IPS-15b (cell line): ENCODE measurements at regions not wholly inside any gene's neighbourhood (a gene's known extent, or its start where the extent isn't known, plus 50 kb on each side); places are given as distances from the start of the nearest gene placed in this dataset.

ENCODE experiments used
- H3K27me3 ChIP-seq: one replicate; pipeline ENCODE4 v1.6.1; 2013; ENCODE audit warnings: low read length; ENCODE audit not compliant: control insufficient read depth, insufficient read depth
- H3K36me3 ChIP-seq: one replicate; pipeline ENCODE4 v1.6.1; 2013; ENCODE audit warnings: low read length; ENCODE audit not compliant: control insufficient read depth, insufficient read depth
- H3K4me1 ChIP-seq: one replicate; pipeline ENCODE4 v1.6.1; 2013; ENCODE audit warnings: mild to moderate bottlenecking, low read length; ENCODE audit not compliant: control insufficient read depth, insufficient read depth
- H3K4me3 ChIP-seq: one replicate; pipeline ENCODE4 v1.5.1; 2013; ENCODE audit warnings: low read depth, low read length
- H3K9ac ChIP-seq: one replicate; pipeline ENCODE4 v1.6.1; 2013; ENCODE audit warnings: low read depth, mild to moderate bottlenecking, low read length
- H3K9me3 ChIP-seq: one replicate; pipeline ENCODE4 v1.6.1; 2013; ENCODE audit warnings: mild to moderate bottlenecking, low read length; ENCODE audit not compliant: control insufficient read depth, insufficient read depth

DNA sequence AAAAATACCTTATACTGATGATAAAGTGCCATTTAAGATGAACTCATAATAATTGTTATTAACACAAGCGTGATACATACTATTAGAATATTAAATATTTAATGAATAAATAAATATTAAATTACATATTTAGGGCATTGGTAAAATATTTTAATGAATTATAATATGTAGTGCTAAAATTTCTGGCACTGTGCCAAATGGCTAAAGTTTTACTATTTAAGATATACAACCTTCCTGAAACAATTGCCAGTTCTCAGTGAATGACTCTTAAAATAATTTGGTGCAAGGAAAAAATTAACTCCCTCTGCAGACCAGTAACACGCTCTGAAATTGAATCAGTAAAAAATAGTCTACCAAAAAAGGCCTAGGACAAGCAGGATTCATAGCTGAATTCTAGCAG is 428.9 kb upstream of the ATXN7L3B start:
- H3K4me1 ChIP-seq, result no peaks in the 10 kb centered on the region
- H3K9ac ChIP-seq, result no peak overlapping the region
- no peak overlapping the region for H3K4me3 ChIP-seq
- no peaks in the 10 kb centered on the region for H3K36me3 ChIP-seq
- H3K27me3 ChIP-seq, result no peaks in the 10 kb centered on the region
- H3K9me3 ChIP-seq, result no peaks in the 10 kb centered on the region

DNA sequence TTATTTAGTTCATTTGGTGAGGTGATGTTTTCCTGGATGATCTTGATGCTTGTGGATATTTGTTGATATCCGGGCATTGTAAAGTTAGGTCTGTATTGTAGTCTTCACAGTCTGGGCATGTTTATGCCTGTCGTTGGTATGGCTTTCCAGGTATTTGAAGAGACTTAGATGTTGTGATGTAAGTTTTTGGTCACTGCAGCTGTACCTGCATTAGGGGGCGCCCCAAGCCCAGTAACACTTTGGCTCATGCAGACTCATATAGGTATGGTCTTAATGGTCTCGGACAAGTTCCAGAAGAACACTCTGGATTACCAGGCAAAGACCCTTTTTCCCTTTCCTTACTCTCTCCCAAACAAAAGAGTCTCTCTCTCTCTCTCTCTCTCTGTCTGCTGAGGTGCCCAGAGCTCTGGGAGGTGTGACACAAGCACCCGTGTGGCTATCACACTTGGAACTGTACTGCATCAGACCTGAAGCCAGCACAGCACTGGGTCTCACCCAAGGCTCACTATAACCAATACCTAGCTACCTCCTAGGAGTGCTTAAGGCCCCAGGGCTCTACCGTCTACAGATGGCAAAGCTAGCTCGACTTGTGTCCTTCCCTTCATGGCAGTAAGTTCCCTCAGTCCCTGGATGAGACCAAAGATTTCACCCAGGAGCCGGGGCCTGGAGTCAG is 425.8 kb upstream of the ATXN7L3B start:
- no peaks in the 10 kb centered on the region for H3K4me1 ChIP-seq
- H3K4me3 ChIP-seq, result no peak overlapping the region
- H3K9ac ChIP-seq, result no peak overlapping the region
- H3K27me3 ChIP-seq, result no peaks in the 10 kb centered on the region
- no peaks in the 10 kb centered on the region for H3K9me3 ChIP-seq
- H3K36me3 ChIP-seq, result no peaks in the 10 kb centered on the region

DNA sequence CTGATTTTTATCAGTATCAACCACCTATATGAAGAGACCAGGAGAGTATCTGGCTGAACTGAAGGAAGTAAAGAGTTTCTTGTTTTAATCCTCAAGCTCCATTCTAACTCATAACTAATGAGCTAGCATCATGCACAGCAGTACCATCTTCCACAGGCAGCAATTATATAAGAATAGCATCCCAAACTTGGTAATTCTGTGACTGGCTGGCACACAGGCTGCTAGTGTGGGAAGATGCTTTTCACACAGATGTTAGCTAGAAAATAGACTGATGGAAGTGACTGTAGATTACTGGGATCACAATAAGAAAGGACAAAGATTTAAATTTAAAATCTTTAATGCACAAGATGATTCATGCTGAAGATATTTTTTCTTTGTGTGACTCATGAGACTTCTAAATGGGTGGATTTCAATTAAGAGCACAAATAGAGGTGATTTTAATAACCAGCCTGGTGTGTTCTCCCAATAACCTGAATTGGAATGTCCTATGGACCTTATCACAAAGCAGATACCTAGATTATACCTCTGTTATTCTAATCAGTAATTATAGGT is 417.7 kb upstream of the ATXN7L3B start:
- Histone ChIP-seq H3K36me3 (no peaks in the 10 kb centered on the region), H3K9me3 (no peaks in the 10 kb centered on the region)

DNA sequence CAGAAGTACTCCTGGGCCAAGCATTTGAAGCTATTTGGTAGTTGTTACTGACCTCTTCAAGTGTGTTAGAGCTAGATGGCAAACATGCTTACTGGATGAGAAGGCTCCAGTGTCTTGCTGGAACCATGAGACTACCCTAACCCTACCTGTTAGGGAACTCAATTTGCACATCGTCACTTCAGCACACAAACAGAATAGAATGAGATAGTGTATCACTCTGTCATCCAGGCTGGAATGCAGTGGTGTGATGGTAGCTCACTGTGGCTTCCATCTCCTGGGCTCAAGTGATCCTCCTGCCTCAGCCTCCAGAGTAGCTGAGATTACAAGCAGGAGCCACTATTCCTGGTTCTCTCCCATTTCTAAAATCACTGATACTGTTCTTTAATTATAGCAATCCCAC is 417.0 kb upstream of the ATXN7L3B start:
- Histone ChIP-seq H3K27me3 (no peaks in the 10 kb centered on the region), H3K4me1 (no peaks in the 10 kb centered on the region), H3K4me3 (no peak overlapping the region), H3K9ac (no peak overlapping the region), H3K36me3 (no peaks in the 10 kb centered on the region), H3K9me3 (no peaks in the 10 kb centered on the region)

More for the DNA sequence above, 417.7 kb upstream of the ATXN7L3B start:
- Histone ChIP-seq H3K4me3 (no peak overlapping the region), H3K4me1 (no peaks in the 10 kb centered on the region), H3K9ac (no peak overlapping the region), H3K27me3 (no peaks in the 10 kb centered on the region)

DNA sequence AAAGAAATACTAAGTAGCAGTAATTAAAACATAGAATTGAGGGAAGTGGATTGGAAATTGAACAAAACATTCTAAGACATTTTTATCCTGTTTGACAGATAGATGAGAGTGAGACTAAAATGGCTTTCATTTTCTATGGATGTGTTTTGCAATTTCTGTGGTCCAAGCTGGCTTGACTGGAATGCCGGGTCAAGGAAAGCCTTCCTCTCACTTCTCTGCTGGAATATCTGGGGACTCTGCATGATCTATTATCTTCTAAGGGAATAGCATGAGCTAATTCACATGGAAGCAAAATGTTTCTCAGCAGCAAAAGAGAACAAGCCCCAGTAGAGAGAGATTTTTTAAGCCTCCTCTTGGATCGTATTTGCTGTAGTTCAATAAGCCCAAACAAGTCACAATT is 407.9 kb upstream of the ATXN7L3B start:
- Histone ChIP-seq H3K9me3 (no peaks in the 10 kb centered on the region), H3K4me3 (no peak overlapping the region), H3K4me1 (no peaks in the 10 kb centered on the region), H3K9ac (no peak overlapping the region), H3K36me3 (no peaks in the 10 kb centered on the region), H3K27me3 (no peaks in the 10 kb centered on the region)

DNA sequence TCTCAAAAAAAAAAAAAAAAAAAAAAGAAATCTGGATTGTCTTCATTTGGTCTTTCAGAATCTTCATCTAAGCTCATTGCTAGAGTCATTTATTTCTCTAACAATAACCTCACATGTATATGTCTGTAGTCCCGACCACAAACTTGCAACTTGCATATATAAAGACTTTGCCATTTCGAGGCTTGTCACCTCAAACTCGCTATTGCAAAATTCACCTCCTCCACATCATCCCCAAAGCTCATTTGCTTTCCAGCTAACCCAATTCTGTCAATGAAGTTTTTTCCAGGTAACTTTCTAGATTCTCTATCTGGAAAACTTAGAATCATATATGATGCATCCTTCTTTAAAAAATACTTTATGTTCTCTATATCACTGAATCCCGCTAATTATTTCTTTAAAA is 393.2 kb upstream of the ATXN7L3B start:
- no peak overlapping the region for H3K9ac ChIP-seq
- no peak overlapping the region for H3K4me3 ChIP-seq
- no peaks in the 10 kb centered on the region for H3K4me1 ChIP-seq
- H3K9me3 ChIP-seq, result no peaks in the 10 kb centered on the region
- H3K36me3 ChIP-seq, result no peaks in the 10 kb centered on the region
- H3K27me3 ChIP-seq, result no peaks in the 10 kb centered on the region

DNA sequence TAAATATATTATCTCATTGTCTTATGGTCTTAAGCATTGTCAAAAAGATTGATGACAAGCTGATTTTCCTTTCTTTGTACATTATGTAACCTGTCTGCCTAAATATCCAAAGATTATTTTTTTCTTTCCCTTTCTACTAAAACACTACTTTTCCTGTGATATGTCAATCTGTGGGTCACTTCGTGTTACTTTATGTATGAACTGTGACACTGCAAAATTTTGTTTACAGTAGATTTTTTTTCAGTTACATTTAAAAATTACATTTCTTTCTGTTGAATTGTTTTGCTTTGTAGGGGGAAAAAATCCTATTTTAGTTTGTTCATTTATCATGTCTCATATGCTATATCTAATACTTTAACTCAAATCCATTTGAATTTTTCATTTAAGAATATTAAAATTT is 392.3 kb upstream of the ATXN7L3B start:
- Histone ChIP-seq H3K27me3 (no peaks in the 10 kb centered on the region), H3K9me3 (no peaks in the 10 kb centered on the region), H3K4me1 (no peaks in the 10 kb centered on the region), H3K9ac (no peak overlapping the region), H3K36me3 (no peaks in the 10 kb centered on the region), H3K4me3 (no peak overlapping the region)

DNA sequence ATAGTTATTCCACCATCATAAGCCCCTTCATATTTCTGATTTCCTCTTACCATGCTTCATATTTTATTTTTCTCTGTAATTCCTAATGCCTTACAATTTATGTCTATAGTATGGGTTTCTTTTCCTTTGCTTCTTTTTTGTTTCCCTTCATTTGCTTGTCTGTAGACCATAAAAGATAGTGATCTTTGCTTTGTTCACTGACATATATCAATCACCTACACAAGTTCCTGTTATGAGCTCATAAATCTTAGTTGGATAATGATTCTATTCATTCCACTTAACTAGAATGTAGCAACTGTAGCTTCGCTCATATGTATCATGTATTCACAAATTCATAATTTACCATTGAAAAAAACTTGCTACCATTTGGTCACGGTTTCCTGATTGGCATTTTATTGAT is 388.8 kb upstream of the ATXN7L3B start:
- Histone ChIP-seq H3K27me3 (peaks cover 10% of the 10 kb centered on the region), H3K9me3 (no peaks in the 10 kb centered on the region)

DNA sequence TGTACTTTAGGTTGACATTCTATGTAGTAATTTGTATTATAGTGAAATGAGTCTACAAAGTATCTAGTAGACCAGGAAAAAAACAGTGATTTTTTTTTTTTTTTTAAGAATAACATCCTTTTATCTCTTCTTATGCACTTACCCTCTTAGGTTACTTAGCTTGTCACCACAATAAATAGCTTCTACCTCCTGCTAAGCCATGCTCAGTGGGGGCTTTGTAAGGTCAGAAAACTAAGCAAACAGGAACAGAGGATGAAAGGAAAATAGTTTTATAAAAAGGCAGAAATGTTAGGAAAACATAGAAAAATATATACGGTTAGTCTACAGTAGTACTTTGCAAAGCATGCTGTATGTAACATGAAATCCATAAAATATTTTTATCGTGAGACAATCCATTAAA is 385.3 kb upstream of the ATXN7L3B start:
- peaks cover 12% of the 10 kb centered on the region for H3K27me3 ChIP-seq
- peaks cover 5% of the 10 kb centered on the region for H3K4me1 ChIP-seq
- H3K9me3 ChIP-seq, result no peaks in the 10 kb centered on the region
- no peaks in the 10 kb centered on the region for H3K36me3 ChIP-seq
- no peak overlapping the region for H3K4me3 ChIP-seq
- no peak overlapping the region for H3K9ac ChIP-seq

More for the DNA sequence above, 388.8 kb upstream of the ATXN7L3B start:
- no peak overlapping the region for H3K9ac ChIP-seq
- H3K4me1 ChIP-seq, result peaks cover 5% of the 10 kb centered on the region
- H3K36me3 ChIP-seq, result no peaks in the 10 kb centered on the region
- no peak overlapping the region for H3K4me3 ChIP-seq

DNA sequence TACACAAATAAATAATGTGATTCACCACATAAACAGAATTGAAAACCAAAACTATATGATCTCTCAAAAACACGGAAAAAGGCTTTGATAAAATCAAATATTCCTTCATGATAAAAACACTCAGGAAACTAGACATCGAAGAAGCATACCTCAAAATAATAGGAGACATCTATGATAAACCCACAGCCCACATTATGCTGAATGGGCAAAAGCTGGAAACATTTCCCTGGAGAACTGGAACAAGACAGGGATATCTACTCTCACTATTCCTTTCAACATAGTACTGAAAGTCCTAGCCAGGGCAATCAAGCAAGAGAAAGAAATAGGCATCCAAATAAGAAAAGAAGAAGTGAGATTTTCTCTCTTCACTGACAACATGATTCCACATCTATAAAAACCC is 371.5 kb upstream of the ATXN7L3B start:
- Histone ChIP-seq H3K36me3 (no peaks in the 10 kb centered on the region), H3K4me3 (no peak overlapping the region), H3K27me3 (no peaks in the 10 kb centered on the region), H3K9ac (no peak overlapping the region), H3K4me1 (no peaks in the 10 kb centered on the region), H3K9me3 (no peaks in the 10 kb centered on the region)

DNA sequence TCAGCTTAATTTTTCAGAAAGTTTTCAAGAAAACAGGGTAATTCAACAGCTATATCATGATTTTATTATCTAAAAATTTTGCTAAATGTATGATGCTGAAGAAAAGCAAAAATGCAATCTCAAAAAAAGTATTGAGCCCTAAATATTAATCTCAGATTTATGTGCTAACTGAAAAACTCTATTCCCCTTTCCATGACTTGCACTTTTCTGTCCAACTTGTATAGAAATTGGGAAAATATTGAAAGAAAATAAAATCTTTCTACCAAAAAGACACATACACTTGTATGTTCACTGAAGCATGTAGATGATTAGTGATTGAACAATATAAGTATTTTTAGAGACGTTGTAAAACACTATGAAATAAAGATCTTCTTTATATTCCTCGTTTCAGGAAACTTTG is 368.0 kb upstream of the ATXN7L3B start:
- H3K4me3 ChIP-seq, result no peak overlapping the region
- no peaks in the 10 kb centered on the region for H3K36me3 ChIP-seq
- H3K9me3 ChIP-seq, result no peaks in the 10 kb centered on the region
- no peak overlapping the region for H3K9ac ChIP-seq
- H3K27me3 ChIP-seq, result no peaks in the 10 kb centered on the region
- no peaks in the 10 kb centered on the region for H3K4me1 ChIP-seq

DNA sequence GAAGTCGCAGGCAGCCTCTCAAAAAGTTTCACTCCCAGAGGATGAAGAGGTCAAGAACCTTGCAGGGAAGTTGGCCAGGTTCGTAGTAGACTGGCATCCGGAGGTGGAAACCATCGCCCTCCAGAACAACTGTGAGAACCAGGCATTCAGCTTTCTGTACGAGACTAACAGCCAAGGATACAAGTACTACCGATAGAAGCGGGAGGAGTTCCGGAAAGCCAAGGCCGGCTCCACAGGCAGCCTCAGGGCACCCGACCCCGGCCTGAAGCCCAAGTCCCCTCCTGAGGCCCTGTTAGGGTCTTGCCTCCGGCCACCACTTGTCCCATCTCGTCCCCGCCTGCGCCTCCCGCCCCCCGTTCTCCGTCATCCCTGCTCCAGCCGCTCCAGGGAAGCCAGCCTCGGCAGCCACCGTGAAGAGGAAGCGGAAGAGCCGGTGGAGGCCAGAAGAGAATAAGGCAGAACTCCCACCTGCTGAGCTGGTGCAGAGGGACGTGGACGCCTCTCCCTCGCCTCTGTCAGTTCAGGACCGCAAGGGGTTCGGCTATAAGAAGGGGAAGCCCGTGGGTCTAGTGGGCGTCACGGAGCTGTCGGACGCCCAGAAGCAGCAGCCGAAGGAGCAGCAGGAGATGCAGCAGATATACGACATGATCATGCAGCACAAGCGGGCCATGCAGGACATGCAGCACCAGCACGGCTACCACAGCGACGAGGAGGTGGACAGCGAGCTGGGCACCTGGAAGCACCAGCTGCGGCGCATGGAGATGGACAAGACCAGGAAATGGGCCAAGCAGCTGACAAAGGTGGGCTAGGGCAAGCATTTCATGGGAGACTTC is 366.8 kb upstream of the ATXN7L3B start:
- no peak overlapping the region for H3K9ac ChIP-seq

More for the DNA sequence above, 366.8 kb upstream of the ATXN7L3B start:
- Histone ChIP-seq H3K27me3 (no peaks in the 10 kb centered on the region), H3K36me3 (no peaks in the 10 kb centered on the region), H3K9me3 (no peaks in the 10 kb centered on the region), H3K4me1 (no peaks in the 10 kb centered on the region), H3K4me3 (no peak overlapping the region)
